Ovary (tissue), 7 donors: ENCODE measurements at regions not wholly inside any gene's neighbourhood (a gene's known extent, or its start where the extent isn't known, plus 50 kb on each side); places are given as distances from the start of the nearest gene placed in this dataset.
"Not testable (repeated sequence)": the region's sequence is repeated elsewhere in the genome, so short reads cannot be mapped to it uniquely, and the experiment has no call there.

ENCODE experiments used
- DNase-seq, 5 donors: peaks; one replicate each; pipeline ENCODE4 v3.0.0-alpha.2; 2019 to 2020
- H3K27ac ChIP-seq, 2 donors: fragments of 200-600 bp; one replicate each; pipeline versions ENCODE4 v1.5.1 to v1.8.0; 2019 to 2022
- H3K27me3 ChIP-seq: fragments of 200-600 bp; one replicate; pipeline ENCODE4 v1.8.0; 2022
- H3K36me3 ChIP-seq: fragments of 200-600 bp; sonication (generic); one replicate; pipeline ENCODE4 v1.5.1; 2019
- H3K4me1 ChIP-seq: one replicate; pipeline ENCODE4 v1.8.1; 2013; ENCODE audit warnings: mild to moderate bottlenecking, moderate library complexity; ENCODE audit not compliant: insufficient read depth
- H3K4me3 ChIP-seq: fragments of 200-600 bp; sonication (generic); one replicate; pipeline ENCODE4 v1.5.1; 2017
- H3K9me3 ChIP-seq, 2 donors: fragments of 200-600 bp in 1 of 2; sonication (generic) in 1 of 2; one replicate each; pipeline versions ENCODE4 v1.5.1 to v1.8.1; 2013 to 2019; ENCODE audit warnings: mild to moderate bottlenecking in 1 of 2, moderate library complexity in 1 of 2
- EP300 ChIP-seq: sonication (generic); formaldehyde crosslinking; IDR thresholded peaks from one replicate; pipeline ENCODE4 v1.6.1; 2017; ENCODE audit warnings: antibody characterized with exemption
- POLR2A ChIP-seq: fragments of 450-650 bp; IDR thresholded peaks from one replicate; pipeline ENCODE4 v1.6.1; 2017; ENCODE audit warnings: antibody characterized with exemption, mild to moderate bottlenecking, moderate library complexity
- WGBS, 3 donors: extraction: QIAGEN DNeasy Blood & Tissue Kit in 1 of 3; methylation state at CpG; one replicate each; pipeline versions ENCODE4 v1.1.5 to v1.1.7; 2013 to 2017; 5-methylcytosine and 5-hydroxymethylcytosine counted together
- intact Hi-C, 4 donors: fragments of 100-400 bp; cut with DNase I; formaldehyde crosslinking; loops; one replicate each; pipeline versions ENCODE4 v1.11.0 to v1.15.1; 2022 to 2023
- TF ChIP-seq, protein P1 (sequence below), 3 donors: fragments of 450-650 bp in 2 of 3; fragments of 200-600 bp in 1 of 3; IDR thresholded peaks; one replicate each; pipeline versions ENCODE4 v1.5.1 to v1.8.0; 2016 to 2022; ENCODE audit warnings: antibody characterized with exemption in 3 of 3, mild to moderate bottlenecking in 1 of 3
- donor health status: DM: no; HTN: no; CAD: no; lungs with moderate emphysema.
- donor health status: DM: no; HTN: no; CAD: no.
- donor health status: Bipolar disorder and iron deficiency.
- donor health status: DM: no; HTN: no; CAD: no.
- donor health status: DM: yes; HTN: yes; CAD: no.

- no peak overlapping the region for H3K4me3 ChIP-seq
These were observed 92.2 kb downstream of the TNFRSF13B start for GRCh38 chr17:16879686-16880085.

DNA sequence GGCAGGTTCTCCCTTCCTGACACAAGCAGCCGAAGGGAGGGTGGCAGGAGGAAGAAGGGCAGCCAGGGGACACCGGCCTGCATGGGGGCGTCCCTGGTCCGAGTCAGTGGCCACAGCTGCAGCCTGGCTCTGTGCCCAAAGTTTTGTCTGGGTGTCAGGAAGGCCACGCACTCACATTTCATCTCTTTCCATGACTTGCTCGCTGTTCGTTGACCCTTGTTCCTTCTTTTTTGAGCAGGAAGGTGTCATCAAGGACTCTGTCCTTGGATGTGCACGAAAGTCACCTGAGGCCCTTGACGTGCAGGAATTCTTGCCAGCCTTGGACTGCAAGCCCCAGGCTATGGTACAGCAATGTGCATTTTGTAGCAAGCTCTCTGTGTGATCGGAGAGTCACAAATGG, 93.3 kb downstream of the TNFRSF13B start:
- DNase-seq = no peak
- TF ChIP-seq, protein P1, sequence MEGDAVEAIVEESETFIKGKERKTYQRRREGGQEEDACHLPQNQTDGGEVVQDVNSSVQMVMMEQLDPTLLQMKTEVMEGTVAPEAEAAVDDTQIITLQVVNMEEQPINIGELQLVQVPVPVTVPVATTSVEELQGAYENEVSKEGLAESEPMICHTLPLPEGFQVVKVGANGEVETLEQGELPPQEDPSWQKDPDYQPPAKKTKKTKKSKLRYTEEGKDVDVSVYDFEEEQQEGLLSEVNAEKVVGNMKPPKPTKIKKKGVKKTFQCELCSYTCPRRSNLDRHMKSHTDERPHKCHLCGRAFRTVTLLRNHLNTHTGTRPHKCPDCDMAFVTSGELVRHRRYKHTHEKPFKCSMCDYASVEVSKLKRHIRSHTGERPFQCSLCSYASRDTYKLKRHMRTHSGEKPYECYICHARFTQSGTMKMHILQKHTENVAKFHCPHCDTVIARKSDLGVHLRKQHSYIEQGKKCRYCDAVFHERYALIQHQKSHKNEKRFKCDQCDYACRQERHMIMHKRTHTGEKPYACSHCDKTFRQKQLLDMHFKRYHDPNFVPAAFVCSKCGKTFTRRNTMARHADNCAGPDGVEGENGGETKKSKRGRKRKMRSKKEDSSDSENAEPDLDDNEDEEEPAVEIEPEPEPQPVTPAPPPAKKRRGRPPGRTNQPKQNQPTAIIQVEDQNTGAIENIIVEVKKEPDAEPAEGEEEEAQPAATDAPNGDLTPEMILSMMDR (IDR thresholded peaks at IDR 0.05) = no peak
- TF ChIP-seq POLR2A (no peak), EP300 (no peak)
- no peaks in the 10 kb centered on the region for H3K36me3 ChIP-seq
- H3K27me3 ChIP-seq = no peaks in the 10 kb centered on the region
- H3K27ac ChIP-seq = no peak overlapping the region
- no peak overlapping the region for H3K4me3 ChIP-seq
- H3K4me1 ChIP-seq = no peaks in the 10 kb centered on the region
- intact Hi-C loops = no loop called here
- WGBS, 3 donors = 14 to 72% (median 17%) methylated on average over 10 of the region's 10 CpGs
- no peaks in the 10 kb centered on the region for H3K9me3 ChIP-seq

More at GRCh38 chr17:16879686-16880085, 92.2 kb downstream of the TNFRSF13B start:
- WGBS, 3 donors = 92 to 94% (median 92%) methylated on average over 15 of the region's 15 CpGs
- Histone ChIP-seq H3K27ac (no peak overlapping the region), H3K9me3 (no peaks in the 10 kb centered on the region), H3K36me3 (no peaks in the 10 kb centered on the region), H3K27me3 (no peaks in the 10 kb centered on the region), H3K4me1 (no peaks in the 10 kb centered on the region)
- DNase-seq = no peak
- intact Hi-C loops = no loop called here
- TF ChIP-seq EP300 = no peak
- no peak for TF ChIP-seq POLR2A
- TF ChIP-seq, protein P1 (IDR thresholded peaks at IDR 0.05) = no peak

GRCh38 chr17:16878084-16878483, 93.8 kb downstream of the TNFRSF13B start:
- Histone ChIP-seq H3K4me1 (no peaks in the 10 kb centered on the region), H3K27me3 (no peaks in the 10 kb centered on the region), H3K9me3 (no peaks in the 10 kb centered on the region), H3K36me3 (no peaks in the 10 kb centered on the region), H3K4me3 (no peak overlapping the region), H3K27ac (no peak overlapping the region)
- DNase-seq = no peak
- intact Hi-C loops = no loop called here
- TF ChIP-seq, protein P1 (IDR thresholded peaks at IDR 0.05) = no peak
- TF ChIP-seq POLR2A = no peak
- TF ChIP-seq EP300 = no peak
- 59 to 74% (median 65%) methylated on average over 4 of the region's 4 CpGs for WGBS, 3 donors

GRCh38 chr17:16877099-16877498, 94.8 kb downstream of the TNFRSF13B start:
- 50 to 65% (median 60%) methylated on average over 1 of the region's 1 CpG for WGBS, 3 donors
- intact Hi-C loops = no loop called here
- Histone ChIP-seq H3K36me3 (no peaks in the 10 kb centered on the region), H3K27ac (no peak overlapping the region), H3K4me1 (no peaks in the 10 kb centered on the region), H3K9me3 (no peaks in the 10 kb centered on the region), H3K4me3 (no peak overlapping the region), H3K27me3 (no peaks in the 10 kb centered on the region)
- no peak for DNase-seq
- TF ChIP-seq EP300 (no peak), POLR2A (no peak)
- TF ChIP-seq, protein P1 (IDR thresholded peaks at IDR 0.05) = no peak

DNA sequence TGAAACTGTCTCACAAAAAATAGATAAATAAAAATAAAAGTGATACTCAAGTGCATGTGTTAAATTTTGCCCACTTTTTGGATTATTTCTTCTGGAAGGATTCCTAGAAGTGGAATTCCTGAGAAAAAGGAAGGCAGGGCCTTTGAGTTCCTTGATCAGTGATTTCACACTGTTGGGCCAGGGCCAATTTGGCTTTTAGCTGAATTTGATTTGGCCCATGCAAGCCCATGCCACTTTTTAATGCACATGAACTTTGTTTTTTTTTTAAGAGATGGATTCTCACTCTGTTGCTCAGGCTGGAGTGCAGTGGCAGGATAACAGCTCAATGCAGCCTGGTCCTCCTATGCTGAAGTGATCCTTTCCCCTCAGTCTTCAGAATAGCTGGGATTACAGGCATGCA, 96.3 kb downstream of the TNFRSF13B start:
- H3K9me3 ChIP-seq = no peaks in the 10 kb centered on the region
- no peaks in the 10 kb centered on the region for H3K27me3 ChIP-seq
- H3K4me1 ChIP-seq = no peaks in the 10 kb centered on the region
- no peak for DNase-seq
- H3K27ac ChIP-seq = no peak overlapping the region
- intact Hi-C loops = no loop called here
- no peaks in the 10 kb centered on the region for H3K36me3 ChIP-seq
- no peak overlapping the region for H3K4me3 ChIP-seq
- TF ChIP-seq POLR2A (no peak), EP300 (no peak)
- TF ChIP-seq, protein P1 (IDR thresholded peaks at IDR 0.05) = no peak

DNA sequence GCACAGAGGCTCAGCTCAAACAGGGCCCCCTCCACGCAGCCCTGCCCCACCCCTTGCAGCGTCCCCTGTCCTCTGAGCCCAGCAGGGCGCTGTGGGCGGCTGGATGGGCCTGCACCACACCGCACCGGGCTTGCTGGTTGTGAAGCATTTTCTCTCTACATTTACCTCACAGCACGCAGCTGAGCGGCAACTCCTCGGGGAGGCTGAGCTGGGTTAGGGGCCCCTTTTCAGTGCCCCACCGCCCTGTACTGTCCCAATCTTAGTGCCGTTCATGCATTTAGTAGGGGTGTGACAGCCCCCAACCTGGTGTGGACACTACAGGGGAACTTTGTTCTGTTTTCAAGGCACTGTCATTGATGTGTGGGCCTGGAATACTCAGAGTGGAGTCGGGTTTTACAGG, 97.7 kb downstream of the TNFRSF13B start:
- 57 to 80% (median 61%) methylated on average over 12 of the region's 12 CpGs for WGBS, 3 donors
- H3K4me1 ChIP-seq, intact Hi-C loops, H3K27me3 ChIP-seq, H3K9me3 ChIP-seq, H3K36me3 ChIP-seq, H3K4me3 ChIP-seq, H3K27ac ChIP-seq: not testable (repeated sequence)
- peak in 1 of 5 donors; percentile 10 for DNase-seq
